ENCODE measurements at regions not wholly inside any gene's neighbourhood (a gene's known extent, or its start where the extent isn't known, plus 50 kb on each side); places are given as distances from the start of the nearest gene placed in this dataset.

- H3K9me3 Mint-ChIP-seq, result peaks cover 0 to 15% (median 7%) of the 10 kb centered on the region in 7 donors
- intact Hi-C loops (cut with micrococcal nuclease), result no loop called here
- Histone ChIP-seq H3K27me3 (ENCODE audit: control insufficient read depth in 2 of 2, insufficient read depth in 2 of 2, low read length in 2 of 2) (no peaks in the 10 kb centered on the region), H3K4me3 (replicated peaks in 1 of 3; ENCODE audit: low read depth in 2 of 3, low read length in 3 of 3) (no peak overlapping the region), H3K9me3 (replicated peaks in 1 of 2; ENCODE audit: control insufficient read depth in 1 of 2, insufficient read depth in 1 of 2, low read length in 2 of 2) (peaks cover 0 to 3% of the 10 kb centered on the region in 2 donors), H3K79me2 (ENCODE audit: insufficient read depth, low read length) (no peaks in the 10 kb centered on the region), H3K4me1 (ENCODE audit: control insufficient read depth in 1 of 2, insufficient read depth in 2 of 2, low read length in 2 of 2) (no peaks in the 10 kb centered on the region), H3K36me3 (replicated peaks in 1 of 2; ENCODE audit: control insufficient read depth in 1 of 2, insufficient read depth in 2 of 2, low read length in 2 of 2) (no peaks in the 10 kb centered on the region), H2AFZ (ENCODE audit: insufficient read depth, low read depth, low read length, poor library complexity, severe bottlenecking) (no peak overlapping the region), H3K9ac (ENCODE audit: insufficient read depth, low read length, poor library complexity, severe bottlenecking) (no peak overlapping the region), H3K27ac (ENCODE audit: low read depth in 1 of 2, low read length in 2 of 2) (no peak overlapping the region), H3K4me2 (replicated peaks; ENCODE audit: extremely low read depth, low read length, poor library complexity, severe bottlenecking) (no peak overlapping the region), H4K20me1 (ENCODE audit: insufficient read depth, low read length) (no peaks in the 10 kb centered on the region)
- DNase-seq, result no peak
- H3K27me3 Mint-ChIP-seq (ENCODE audit: low read depth in 3 of 3), result peaks cover 3 to 16% (median 4%) of the 10 kb centered on the region in 3 donors
- no peaks in the 10 kb centered on the region for H3K4me1 Mint-ChIP-seq
- no peak overlapping the region for H3K4me3 Mint-ChIP-seq
- WGBS (ENCODE audit: insufficient coverage), result 100% methylated on average over 1 of the region's 3 CpGs
- no peaks in the 10 kb centered on the region for H3K36me3 Mint-ChIP-seq
- no peak for TF ChIP-seq CTCF (IDR thresholded peaks at IDR 0.05)
- H3K27ac Mint-ChIP-seq, result no peak overlapping the region
These were observed 82.6 kb downstream of the GCNT4 start for GRCh38 chr5:74969726-74970125.

- H4K20me1 ChIP-seq (ENCODE audit: insufficient read depth, low read length), result no peaks in the 10 kb centered on the region
- no peak overlapping the region for H3K9ac ChIP-seq (ENCODE audit: insufficient read depth, low read length, poor library complexity, severe bottlenecking)
- Mint-ChIP-seq H3K27me3 (ENCODE audit: low read depth in 3 of 3) (peaks cover 3 to 17% (median 4%) of the 10 kb centered on the region in 3 donors), H3K36me3 (no peaks in the 10 kb centered on the region), H3K9me3 (peaks cover 0 to 6% (median 3%) of the 10 kb centered on the region in 7 donors), H3K4me1 (no peaks in the 10 kb centered on the region), H3K4me3 (no peak overlapping the region), H3K27ac (no peak overlapping the region)
- no peaks in the 10 kb centered on the region for H3K4me1 ChIP-seq (ENCODE audit: control insufficient read depth in 1 of 2, insufficient read depth in 2 of 2, low read length in 2 of 2)
- TF ChIP-seq CTCF (IDR thresholded peaks at IDR 0.05), result no peak
- no peak overlapping the region for H3K4me2 ChIP-seq (replicated peaks; ENCODE audit: extremely low read depth, low read length, poor library complexity, severe bottlenecking)
- H3K36me3 ChIP-seq (replicated peaks in 1 of 2; ENCODE audit: control insufficient read depth in 1 of 2, insufficient read depth in 2 of 2, low read length in 2 of 2), result no peaks in the 10 kb centered on the region
- H2AFZ ChIP-seq (ENCODE audit: insufficient read depth, low read depth, low read length, poor library complexity, severe bottlenecking), result no peak overlapping the region
- no peaks in the 10 kb centered on the region for H3K79me2 ChIP-seq (ENCODE audit: insufficient read depth, low read length)
- DNase-seq, result no peak
- WGBS (ENCODE audit: insufficient coverage), result 90% methylated on average over 5 of the region's 6 CpGs
- H3K27me3 ChIP-seq (ENCODE audit: control insufficient read depth in 2 of 2, insufficient read depth in 2 of 2, low read length in 2 of 2), result no peaks in the 10 kb centered on the region
- H3K27ac ChIP-seq (ENCODE audit: low read depth in 1 of 2, low read length in 2 of 2), result no peak overlapping the region
- no peak overlapping the region for H3K4me3 ChIP-seq (replicated peaks in 1 of 3; ENCODE audit: low read depth in 2 of 3, low read length in 3 of 3)
- intact Hi-C loops (cut with micrococcal nuclease), result no loop called here
- H3K9me3 ChIP-seq (replicated peaks in 1 of 2; ENCODE audit: control insufficient read depth in 1 of 2, insufficient read depth in 1 of 2, low read length in 2 of 2), result no peaks in the 10 kb centered on the region
These were observed 86.0 kb downstream of the GCNT4 start for GRCh38 chr5:74966141-74967026.
